Parathyroid adenoma (tissue), 2 donors: ENCODE measurements at regions not wholly inside any gene's neighbourhood (a gene's known extent, or its start where the extent isn't known, plus 50 kb on each side); places are given as distances from the start of the nearest gene placed in this dataset.

Experiments
- H2AFZ ChIP-seq: fragments of 300-600 bp; sonication (generic); one replicate; pipeline ENCODE4 v1.7.0; 2017; ENCODE audit warnings: antibody characterized with exemption, mild to moderate bottlenecking
- H3K27ac ChIP-seq: fragments of 300-600 bp; sonication (generic); one replicate; pipeline ENCODE4 v1.7.0; 2017
- H3K27me3 ChIP-seq: fragments of 300-600 bp; sonication (generic); one replicate; pipeline ENCODE4 v1.7.0; 2017; ENCODE audit warnings: low read length; ENCODE audit not compliant: control insufficient read depth, insufficient read depth
- H3K36me3 ChIP-seq: fragments of 300-600 bp; sonication (generic); one replicate; pipeline ENCODE4 v1.7.0; 2017; ENCODE audit warnings: low read length; ENCODE audit not compliant: control insufficient read depth, insufficient read depth
- H3K4me1 ChIP-seq: fragments of 300-600 bp; sonication (generic); one replicate; pipeline ENCODE4 v1.7.0; 2017; ENCODE audit warnings: control low read depth
- H3K4me2 ChIP-seq: fragments of 300-600 bp; sonication (generic); one replicate; pipeline ENCODE4 v1.7.0; 2017; ENCODE audit warnings: low read length
- H3K4me3 ChIP-seq: fragments of 300-600 bp; sonication (generic); one replicate; pipeline ENCODE4 v1.7.0; 2017; ENCODE audit warnings: low read depth, low read length
- H3K79me2 ChIP-seq: fragments of 300-600 bp; sonication (generic); one replicate; pipeline ENCODE4 v1.7.0; 2017; ENCODE audit warnings: control low read depth
- H3K9ac ChIP-seq: fragments of 300-600 bp; sonication (generic); one replicate; pipeline ENCODE4 v1.7.0; 2017; ENCODE audit warnings: mild to moderate bottlenecking
- H3K9me3 ChIP-seq: fragments of 300-600 bp; sonication (generic); one replicate; pipeline ENCODE4 v1.7.0; 2017; ENCODE audit warnings: low read length; ENCODE audit not compliant: control insufficient read depth
- TF ChIP-seq, protein P1 (sequence below): fragments of 300-600 bp; sonication (generic); IDR thresholded peaks from one replicate; pipeline ENCODE4 v1.7.0; 2017; ENCODE audit warnings: antibody characterized with exemption, mild to moderate bottlenecking
- donor health status: primary hyperparathyroidism.

DNA sequence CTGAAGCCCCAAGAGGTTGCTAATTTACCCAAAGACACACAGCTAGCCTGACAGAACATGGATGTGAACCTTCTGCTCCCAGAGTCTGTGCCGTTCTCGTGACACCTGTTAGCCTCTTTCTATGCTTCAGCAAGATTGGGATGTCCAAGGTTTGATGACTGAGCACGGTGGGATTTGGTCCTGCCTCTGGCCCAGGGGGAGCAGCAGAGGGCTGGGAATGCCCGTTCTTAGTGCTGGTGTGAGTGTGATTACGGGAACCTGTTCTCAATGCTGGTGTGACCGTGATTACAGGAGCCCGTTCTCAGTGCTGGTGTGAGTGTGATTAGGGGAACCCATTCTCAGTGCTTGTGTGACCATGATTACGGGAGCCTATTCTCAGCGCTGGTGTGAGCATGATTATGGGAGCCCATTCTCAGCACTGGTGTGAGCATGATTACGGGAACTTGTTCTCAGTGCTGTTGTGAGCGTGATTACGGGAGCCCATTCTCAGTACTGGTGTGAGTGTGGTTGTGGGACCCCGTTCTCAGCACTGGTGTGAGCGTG is 67.3 kb upstream of the SNTG2 start:
- TF ChIP-seq, protein P1, sequence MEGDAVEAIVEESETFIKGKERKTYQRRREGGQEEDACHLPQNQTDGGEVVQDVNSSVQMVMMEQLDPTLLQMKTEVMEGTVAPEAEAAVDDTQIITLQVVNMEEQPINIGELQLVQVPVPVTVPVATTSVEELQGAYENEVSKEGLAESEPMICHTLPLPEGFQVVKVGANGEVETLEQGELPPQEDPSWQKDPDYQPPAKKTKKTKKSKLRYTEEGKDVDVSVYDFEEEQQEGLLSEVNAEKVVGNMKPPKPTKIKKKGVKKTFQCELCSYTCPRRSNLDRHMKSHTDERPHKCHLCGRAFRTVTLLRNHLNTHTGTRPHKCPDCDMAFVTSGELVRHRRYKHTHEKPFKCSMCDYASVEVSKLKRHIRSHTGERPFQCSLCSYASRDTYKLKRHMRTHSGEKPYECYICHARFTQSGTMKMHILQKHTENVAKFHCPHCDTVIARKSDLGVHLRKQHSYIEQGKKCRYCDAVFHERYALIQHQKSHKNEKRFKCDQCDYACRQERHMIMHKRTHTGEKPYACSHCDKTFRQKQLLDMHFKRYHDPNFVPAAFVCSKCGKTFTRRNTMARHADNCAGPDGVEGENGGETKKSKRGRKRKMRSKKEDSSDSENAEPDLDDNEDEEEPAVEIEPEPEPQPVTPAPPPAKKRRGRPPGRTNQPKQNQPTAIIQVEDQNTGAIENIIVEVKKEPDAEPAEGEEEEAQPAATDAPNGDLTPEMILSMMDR, result no peak

DNA sequence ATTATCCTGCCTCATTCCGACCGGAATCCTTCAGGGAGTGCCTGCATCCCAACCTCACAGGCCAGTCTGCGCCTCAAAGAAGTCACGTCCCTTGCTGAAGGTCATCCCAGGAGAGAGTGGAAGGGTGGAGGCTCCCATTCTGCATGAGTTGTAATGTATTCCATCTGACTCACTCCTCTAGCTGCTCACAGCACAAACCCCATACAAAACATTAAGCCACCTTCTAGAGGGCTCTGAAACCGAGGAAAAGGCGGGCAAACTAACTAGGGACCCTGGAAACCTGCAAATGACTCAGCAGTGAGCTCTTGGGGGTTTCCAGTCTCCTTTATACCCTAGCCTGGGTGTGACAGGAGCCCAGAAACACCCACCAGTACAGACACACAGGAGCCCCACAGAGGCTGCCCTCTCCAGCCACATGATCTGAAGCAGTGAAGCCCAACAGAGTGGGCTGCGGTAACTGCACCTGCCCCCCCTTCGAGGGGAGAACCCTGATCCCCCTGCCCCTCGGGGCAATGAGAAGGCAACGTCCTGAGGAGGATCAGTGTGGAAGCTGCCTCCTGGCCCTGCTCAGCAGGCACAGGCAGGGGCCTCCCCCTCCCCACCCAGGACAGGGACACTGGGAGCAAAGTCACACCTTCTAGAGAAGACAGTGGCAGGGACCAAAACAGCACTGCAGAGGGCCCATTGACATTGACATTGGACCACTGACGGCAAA is 69.3 kb upstream of the SNTG2 start:
- H3K4me1 ChIP-seq, result no peaks in the 10 kb centered on the region
- no peaks in the 10 kb centered on the region for H3K36me3 ChIP-seq
- H3K27me3 ChIP-seq, result no peaks in the 10 kb centered on the region
- H3K4me3 ChIP-seq, result no peak overlapping the region
- H3K9ac ChIP-seq, result no peak overlapping the region
- no peak overlapping the region for H3K4me2 ChIP-seq
- TF ChIP-seq, protein P1, result no peak
- H2AFZ ChIP-seq, result no peak overlapping the region
- no peaks in the 10 kb centered on the region for H3K9me3 ChIP-seq
- no peaks in the 10 kb centered on the region for H3K79me2 ChIP-seq
- no peak overlapping the region for H3K27ac ChIP-seq

More for the DNA sequence above, 67.3 kb upstream of the SNTG2 start:
- Histone ChIP-seq H3K79me2 (no peaks in the 10 kb centered on the region), H3K27ac (no peak overlapping the region), H3K4me2 (no peak overlapping the region), H3K9ac (no peak overlapping the region), H3K4me3 (no peak overlapping the region), H3K36me3 (no peaks in the 10 kb centered on the region), H2AFZ (no peak overlapping the region), H3K9me3 (peaks cover 3% of the 10 kb centered on the region), H3K27me3 (no peaks in the 10 kb centered on the region), H3K4me1 (peaks cover 3% of the 10 kb centered on the region)

DNA sequence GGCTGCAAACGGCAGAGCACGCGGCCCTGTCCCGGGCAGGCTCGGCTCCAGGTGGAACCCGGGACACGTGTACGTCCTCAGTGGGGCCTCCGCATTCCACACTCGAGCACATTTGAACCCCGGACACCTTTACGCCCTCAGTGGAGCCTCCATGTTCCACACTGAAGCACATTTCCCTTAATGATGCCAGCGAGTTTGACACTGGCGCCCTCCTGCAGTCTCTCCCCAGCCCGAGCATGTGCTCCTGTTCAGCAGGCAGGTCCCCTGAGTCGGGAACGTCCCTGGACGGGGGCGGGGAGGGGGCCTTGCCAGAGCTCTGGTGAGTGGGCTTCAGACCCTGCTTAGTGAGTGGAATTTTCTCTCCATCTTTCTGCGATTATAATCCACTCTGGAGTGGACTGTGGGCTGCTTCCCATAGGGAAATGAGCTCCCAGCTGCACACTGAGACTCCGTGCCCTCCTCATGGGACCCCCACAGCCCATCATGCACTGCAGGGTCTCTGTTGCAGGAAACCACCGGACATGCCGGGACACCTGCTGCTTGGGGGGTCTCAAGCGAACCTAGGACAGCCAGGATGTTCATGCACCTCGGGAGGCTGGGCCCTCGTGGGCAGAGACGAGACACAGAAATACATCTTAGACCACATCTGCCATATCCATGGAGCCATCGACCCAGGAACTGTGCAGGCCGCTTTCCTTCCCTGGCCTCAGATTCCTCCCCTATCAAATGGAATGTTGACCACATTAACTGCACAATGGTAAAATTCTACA is 70.3 kb upstream of the SNTG2 start:
- no peaks in the 10 kb centered on the region for H3K4me1 ChIP-seq
- no peaks in the 10 kb centered on the region for H3K79me2 ChIP-seq
- H3K27me3 ChIP-seq, result no peaks in the 10 kb centered on the region
- TF ChIP-seq, protein P1, result no peak
- no peak overlapping the region for H3K4me2 ChIP-seq
- H3K27ac ChIP-seq, result no peak overlapping the region
- no peak overlapping the region for H3K4me3 ChIP-seq
- no peaks in the 10 kb centered on the region for H3K36me3 ChIP-seq
- no peak overlapping the region for H3K9ac ChIP-seq
- no peaks in the 10 kb centered on the region for H3K9me3 ChIP-seq
- H2AFZ ChIP-seq, result no peak overlapping the region

DNA sequence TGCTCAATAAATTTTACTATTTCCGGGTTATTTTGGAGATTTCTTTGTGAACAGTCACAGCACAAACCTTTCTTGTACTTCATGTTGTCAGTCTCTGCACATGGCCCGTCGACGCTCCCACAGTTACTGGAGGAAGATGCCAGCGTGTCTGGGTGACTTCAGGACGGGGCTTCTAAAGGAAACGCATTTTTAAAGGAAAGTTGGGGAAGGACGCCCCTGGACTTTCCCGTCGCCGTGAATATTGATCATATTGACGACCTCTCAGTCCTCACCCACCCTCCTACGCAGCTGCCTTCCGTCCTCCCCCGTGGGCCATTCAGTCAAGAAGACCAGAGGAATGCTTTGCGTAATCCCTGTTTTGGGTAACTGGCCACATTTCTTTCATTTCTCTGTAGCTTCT is 71.1 kb upstream of the SNTG2 start:
- Histone ChIP-seq H3K27ac (no peak overlapping the region), H3K9me3 (no peaks in the 10 kb centered on the region), H3K4me1 (no peaks in the 10 kb centered on the region), H3K4me2 (no peak overlapping the region), H3K79me2 (no peaks in the 10 kb centered on the region), H3K27me3 (no peaks in the 10 kb centered on the region), H3K4me3 (no peak overlapping the region), H3K36me3 (no peaks in the 10 kb centered on the region), H3K9ac (no peak overlapping the region), H2AFZ (no peak overlapping the region)
- TF ChIP-seq, protein P1, result no peak
